Fibroblast of mammary gland (primary cell): ENCODE measurements at regions not wholly inside any gene's neighbourhood (a gene's known extent, or its start where the extent isn't known, plus 50 kb on each side); places are given as distances from the start of the nearest gene placed in this dataset.
A peak's percentile ranks its signal among the peaks of the same experiment; 100 is the strongest.

Experiments
- DNase-seq: peaks from one replicate; pipeline ENCODE4 v3.0.0-alpha.2; 2010; ENCODE audit warnings: low read depth
- H3K4me3 ChIP-seq: 2 replicates; pipeline ENCODE4 v1.5.1; 2011; ENCODE audit warnings: low read depth, mild to moderate bottlenecking, low read length, moderate library complexity; ENCODE audit not compliant: control insufficient read depth
- TF ChIP-seq, protein P1 (sequence below): conservative IDR thresholded peaks from 2 replicates; pipeline ENCODE4 v1.5.1; 2011; ENCODE audit warnings: low read depth, low read length, inconsistent platforms; ENCODE audit not compliant: control insufficient read depth, insufficient read depth

DNA sequence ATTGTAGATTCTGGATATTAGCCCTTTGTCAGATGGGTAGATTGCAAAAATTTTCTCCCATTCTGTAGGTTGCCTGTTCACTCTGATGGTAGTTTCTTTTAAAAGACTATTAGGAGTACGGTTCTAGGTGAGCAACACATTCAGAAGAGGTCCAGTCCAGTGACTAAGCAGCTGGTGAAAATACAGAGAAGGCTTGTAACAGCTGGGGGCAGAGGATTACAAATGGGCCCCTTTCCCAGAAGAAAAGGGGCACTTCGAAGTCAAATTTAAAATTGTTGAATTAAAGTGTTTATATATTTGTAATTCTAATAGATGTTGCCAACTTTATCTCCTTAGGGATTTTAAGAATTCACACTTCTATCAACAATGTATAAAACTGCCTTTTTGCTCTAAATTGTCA, 720.5 kb downstream of the TLE4 start:
- no peak for DNase-seq
- no peak overlapping the region for H3K4me3 ChIP-seq
- TF ChIP-seq, protein P1, sequence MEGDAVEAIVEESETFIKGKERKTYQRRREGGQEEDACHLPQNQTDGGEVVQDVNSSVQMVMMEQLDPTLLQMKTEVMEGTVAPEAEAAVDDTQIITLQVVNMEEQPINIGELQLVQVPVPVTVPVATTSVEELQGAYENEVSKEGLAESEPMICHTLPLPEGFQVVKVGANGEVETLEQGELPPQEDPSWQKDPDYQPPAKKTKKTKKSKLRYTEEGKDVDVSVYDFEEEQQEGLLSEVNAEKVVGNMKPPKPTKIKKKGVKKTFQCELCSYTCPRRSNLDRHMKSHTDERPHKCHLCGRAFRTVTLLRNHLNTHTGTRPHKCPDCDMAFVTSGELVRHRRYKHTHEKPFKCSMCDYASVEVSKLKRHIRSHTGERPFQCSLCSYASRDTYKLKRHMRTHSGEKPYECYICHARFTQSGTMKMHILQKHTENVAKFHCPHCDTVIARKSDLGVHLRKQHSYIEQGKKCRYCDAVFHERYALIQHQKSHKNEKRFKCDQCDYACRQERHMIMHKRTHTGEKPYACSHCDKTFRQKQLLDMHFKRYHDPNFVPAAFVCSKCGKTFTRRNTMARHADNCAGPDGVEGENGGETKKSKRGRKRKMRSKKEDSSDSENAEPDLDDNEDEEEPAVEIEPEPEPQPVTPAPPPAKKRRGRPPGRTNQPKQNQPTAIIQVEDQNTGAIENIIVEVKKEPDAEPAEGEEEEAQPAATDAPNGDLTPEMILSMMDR = no peak

DNA sequence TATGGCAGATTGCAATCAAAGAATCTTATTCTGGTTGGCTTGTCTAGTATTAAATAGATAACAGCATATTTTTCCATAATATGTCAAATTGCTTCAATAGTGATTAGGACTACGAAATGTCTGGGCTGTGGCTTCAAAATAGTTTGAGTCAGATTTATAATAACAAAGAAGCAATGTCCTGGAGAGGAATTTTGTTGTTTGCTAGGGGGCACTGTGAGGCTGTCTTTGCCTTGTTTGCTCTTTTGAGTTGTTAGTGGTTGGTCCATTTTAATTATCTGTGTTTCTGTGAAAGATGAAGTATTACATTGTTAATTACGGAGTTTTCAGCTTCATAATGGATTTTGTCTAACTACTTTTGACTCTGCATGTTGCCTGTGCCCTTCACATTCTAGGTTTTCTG, 713.6 kb downstream of the TLE4 start:
- TF ChIP-seq, protein P1 = peak; percentile 9
- peak; percentile 2 for DNase-seq
- H3K4me3 ChIP-seq = no peak overlapping the region

DNA sequence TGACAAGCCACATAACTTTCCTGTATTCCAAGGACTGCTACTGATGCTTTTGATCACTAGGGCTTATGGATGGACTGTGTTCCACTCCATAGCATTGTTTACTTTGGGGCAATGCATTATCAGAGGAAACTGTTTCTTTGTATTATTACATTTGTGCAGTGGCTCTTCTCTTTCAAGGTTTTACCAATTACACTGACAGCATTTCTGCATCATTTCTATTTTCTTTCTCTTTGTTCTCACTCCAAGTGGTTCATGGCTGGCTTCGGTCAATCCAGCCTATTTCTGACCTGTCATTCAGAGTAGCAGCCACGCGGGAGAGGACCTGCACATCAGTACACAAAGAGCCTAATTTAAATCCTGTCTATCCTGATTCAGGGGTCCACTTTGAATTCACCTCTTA, 711.0 kb downstream of the TLE4 start:
- DNase-seq = no peak
- H3K4me3 ChIP-seq = no peak overlapping the region
- TF ChIP-seq, protein P1 = no peak

DNA sequence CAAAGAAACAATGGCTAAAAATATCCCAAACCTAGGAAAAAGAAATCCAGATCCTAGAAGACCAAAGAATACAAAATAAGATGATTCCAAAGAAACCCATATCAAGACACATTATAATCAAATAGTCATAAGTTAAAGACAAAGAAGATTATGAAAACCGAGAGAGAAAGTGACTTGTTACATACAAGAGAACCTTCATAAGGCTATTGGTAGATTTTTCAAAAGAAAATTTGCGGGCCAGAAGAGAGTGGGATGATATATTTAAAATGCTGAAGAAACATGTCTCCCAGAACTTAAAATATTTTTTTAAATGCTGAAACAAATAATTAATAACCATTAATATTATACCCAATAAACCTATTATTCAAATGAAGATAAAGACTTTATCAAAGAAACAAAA, 687.3 kb downstream of the TLE4 start:
- DNase-seq = no peak
- TF ChIP-seq, protein P1 = no peak
- no peak overlapping the region for H3K4me3 ChIP-seq

DNA sequence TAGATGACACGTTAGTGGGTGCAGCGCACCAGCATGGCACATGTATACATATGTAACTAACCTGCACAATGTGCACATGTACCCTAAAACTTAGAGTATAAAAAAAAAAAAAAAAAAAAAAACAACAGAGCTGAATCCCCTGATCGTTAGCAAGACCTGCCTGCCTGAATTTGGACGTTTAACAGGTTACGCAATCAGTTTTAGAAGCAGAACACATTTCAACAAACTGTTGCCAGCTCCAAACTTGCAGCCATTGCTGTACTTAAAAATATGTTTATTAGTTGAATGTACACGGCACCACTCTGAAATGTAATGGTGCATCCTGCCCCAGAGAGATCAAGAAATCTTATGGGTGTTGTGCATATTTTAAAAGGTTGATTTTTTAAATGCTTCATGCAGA, 680.0 kb downstream of the TLE4 start:
- no peak overlapping the region for H3K4me3 ChIP-seq
- TF ChIP-seq, protein P1 = no peak
- DNase-seq = no peak

DNA sequence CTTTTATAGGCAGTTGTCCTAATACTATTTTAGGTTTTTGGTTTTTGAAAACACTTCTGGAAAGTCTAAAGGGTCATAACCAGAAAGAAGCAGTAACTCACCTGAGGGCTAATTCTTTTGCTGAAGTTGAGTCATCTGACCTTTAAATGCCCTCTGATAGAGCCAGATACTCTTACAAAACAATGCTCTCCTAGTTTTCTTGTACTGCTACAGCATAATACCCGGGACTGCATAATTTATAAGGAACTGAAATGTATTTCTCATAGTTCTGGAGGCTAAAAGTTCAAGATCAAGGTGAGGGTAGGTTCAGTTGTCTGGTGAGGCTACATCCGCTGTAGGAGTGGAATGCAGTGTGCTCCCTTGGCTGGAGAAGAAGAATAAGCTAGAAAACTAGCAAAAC, 670.3 kb downstream of the TLE4 start:
- H3K4me3 ChIP-seq = no peak overlapping the region
- DNase-seq = no peak
- TF ChIP-seq, protein P1 = no peak

DNA sequence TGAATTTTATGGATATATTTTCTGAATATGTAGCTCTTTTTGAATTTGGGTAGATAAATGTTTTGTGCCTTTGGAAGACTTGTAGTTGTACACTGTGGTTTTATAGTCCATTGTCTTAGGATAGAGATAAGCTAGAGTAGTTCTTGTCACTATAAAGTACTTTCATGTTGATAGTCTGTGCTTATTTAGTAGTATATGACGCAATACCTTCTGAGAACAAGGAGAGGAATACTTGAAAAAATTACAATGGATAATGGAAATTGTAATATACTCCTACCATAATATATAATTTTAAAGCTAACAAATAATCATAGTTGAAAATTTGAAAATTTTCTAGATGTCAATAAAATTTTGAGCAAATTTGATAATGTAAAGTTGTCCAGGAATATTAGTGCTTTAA, 664.0 kb downstream of the TLE4 start:
- no peak overlapping the region for H3K4me3 ChIP-seq
- no peak for DNase-seq
- TF ChIP-seq, protein P1 = no peak
